Neural cell (in vitro differentiated cells): ENCODE measurements at regions not wholly inside any gene's neighbourhood (a gene's known extent, or its start where the extent isn't known, plus 50 kb on each side); places are given as distances from the start of the nearest gene placed in this dataset.

Source experiments
- H2AFZ ChIP-seq: fragments of 200-600, 300-800 bp; sonication (generic), shearing (Covaris generic); 2 replicates; pipeline ENCODE4 v1.6.0; 2014; ENCODE audit warnings: low read depth, mild to moderate bottlenecking, antibody characterized with exemption, low read length, moderate library complexity
- H3F3A ChIP-seq: fragments of 200-600 bp; shearing (Covaris generic); 2 replicates; pipeline ENCODE4 v1.6.1; 2016; ENCODE audit warnings: mild to moderate bottlenecking, moderate library complexity, mixed read lengths, antibody characterized with exemption, low read length; ENCODE audit not compliant: insufficient read depth, poor library complexity, severe bottlenecking
- H3K27ac ChIP-seq: fragments of 200-600, 300-800 bp; sonication (generic), shearing (Covaris generic); 2 replicates; pipeline ENCODE4 v1.5.1; 2014; ENCODE audit warnings: mild to moderate bottlenecking, low read length, moderate library complexity
- H3K27me3 ChIP-seq: fragments of 300-800, 200-600 bp; sonication (generic), shearing (Covaris generic); 2 replicates; pipeline ENCODE4 v1.6.0; 2014; ENCODE audit warnings: mild to moderate bottlenecking, low read depth, low read length, moderate library complexity; ENCODE audit not compliant: insufficient read depth
- H3K36me3 ChIP-seq: fragments of 300-800, 200-600 bp; sonication (generic), shearing (Covaris generic); 2 replicates; pipeline ENCODE4 v1.5.1; 2014; ENCODE audit warnings: mild to moderate bottlenecking, antibody characterized with exemption, low read length, moderate library complexity; ENCODE audit not compliant: insufficient read depth
- H3K4me2 ChIP-seq: fragments of 300-800, 200-600 bp; sonication (generic), shearing (Covaris generic); 2 replicates; pipeline ENCODE4 v1.6.0; 2014; ENCODE audit warnings: mild to moderate bottlenecking, low read length
- H3K4me3 ChIP-seq: fragments of 300-800, 200-600 bp; sonication (generic), shearing (Covaris generic); 2 replicates; pipeline ENCODE4 v1.5.1; 2014; ENCODE audit warnings: mild to moderate bottlenecking, low read length, moderate library complexity
- H3K79me2 ChIP-seq: fragments of 200-600 bp; shearing (Covaris generic); replicated peaks from 2 replicates; pipeline ENCODE4 v1.6.0; 2014; ENCODE audit warnings: mild to moderate bottlenecking, low read length, moderate library complexity; ENCODE audit not compliant: insufficient read depth
- H3K9ac ChIP-seq: fragments of 300-800, 200-600 bp; sonication (generic), shearing (Covaris generic); 2 replicates; pipeline ENCODE4 v1.6.1; 2016; ENCODE audit warnings: mild to moderate bottlenecking, low read length, mixed read lengths
- H3K9me2 ChIP-seq: fragments of 200-600 bp; shearing (Covaris generic); 2 replicates; pipeline ENCODE4 v1.6.1; 2016; ENCODE audit warnings: mild to moderate bottlenecking, low read length, mixed read lengths; ENCODE audit not compliant: insufficient read depth
- H3K9me3 ChIP-seq: fragments of 200-600, 300-800 bp; sonication (generic), shearing (Covaris generic); 2 replicates; pipeline ENCODE4 v1.6.1; 2016; ENCODE audit warnings: mild to moderate bottlenecking, mixed run types, low read length, moderate library complexity, mixed read lengths
- H4K20me1 ChIP-seq: fragments of 200-600 bp; shearing (Covaris generic); 2 replicates; pipeline ENCODE4 v1.6.1; 2016; ENCODE audit warnings: mild to moderate bottlenecking, mixed run types; ENCODE audit not compliant: insufficient read depth
- CTCF ChIP-seq: fragments of 450-650 bp; IDR thresholded peaks from 2 replicates; pipeline ENCODE4 v1.5.1; 2014; ENCODE audit warnings: antibody characterized with exemption, mild to moderate bottlenecking, moderate library complexity; ENCODE audit not compliant: poor library complexity, severe bottlenecking
- EP300 ChIP-seq: fragments of 450-650 bp; conservative IDR thresholded peaks from 2 replicates; pipeline ENCODE4 v1.6.1; 2014; ENCODE audit warnings: antibody characterized with exemption, mild to moderate bottlenecking, moderate library complexity; ENCODE audit not compliant: poor library complexity, severe bottlenecking
- EZH2 ChIP-seq: fragments of 200-600, 300-800 bp; shearing (Covaris generic), sonication (generic); IDR thresholded peaks from 2 replicates; pipeline ENCODE4 v1.6.1; 2014; ENCODE audit warnings: antibody characterized with exemption, low read length, borderline replicate concordance, mild to moderate bottlenecking; ENCODE audit not compliant: insufficient read depth, poor library complexity, severe bottlenecking
- MXI1 ChIP-seq: fragments of 450-650 bp; conservative IDR thresholded peaks from 2 replicates; pipeline ENCODE4 v1.6.1; 2014; ENCODE audit warnings: antibody characterized with exemption, mild to moderate bottlenecking; ENCODE audit not compliant: poor library complexity, severe bottlenecking
- POLR2AphosphoS5 ChIP-seq: IDR thresholded peaks from 2 replicates; pipeline ENCODE4 v1.6.1; 2012
- RAD21 ChIP-seq: fragments of 450-650 bp; conservative IDR thresholded peaks from 2 replicates; pipeline ENCODE4 v1.6.1; 2014; ENCODE audit warnings: antibody characterized with exemption, mild to moderate bottlenecking, moderate library complexity
- SMC3 ChIP-seq: fragments of 450-650 bp; conservative IDR thresholded peaks from 2 replicates; pipeline ENCODE4 v1.6.1; 2014; ENCODE audit warnings: antibody characterized with exemption, mild to moderate bottlenecking, moderate library complexity; ENCODE audit not compliant: poor library complexity
- TAF1 ChIP-seq: IDR thresholded peaks from 2 replicates; pipeline ENCODE4 v1.6.1; 2012; ENCODE audit warnings: low read depth
- TF ChIP-seq, protein P1 (sequence below): IDR thresholded peaks from 2 replicates; pipeline ENCODE4 v1.6.1; 2012; ENCODE audit warnings: borderline replicate concordance

GRCh38 chr10:130396044-130396443, 259.9 kb downstream of the GLRX3 start:
- H3F3A ChIP-seq, result no peaks in the 10 kb centered on the region
- H3K4me2 ChIP-seq, result no peak overlapping the region
- H3K4me3 ChIP-seq, result no peak overlapping the region
- TF ChIP-seq MXI1 (no peak), EZH2 (no peak), RAD21 (no peak), EP300 (no peak), TAF1 (no peak), SMC3 (no peak), CTCF (no peak), POLR2AphosphoS5 (no peak)
- TF ChIP-seq, protein P1, sequence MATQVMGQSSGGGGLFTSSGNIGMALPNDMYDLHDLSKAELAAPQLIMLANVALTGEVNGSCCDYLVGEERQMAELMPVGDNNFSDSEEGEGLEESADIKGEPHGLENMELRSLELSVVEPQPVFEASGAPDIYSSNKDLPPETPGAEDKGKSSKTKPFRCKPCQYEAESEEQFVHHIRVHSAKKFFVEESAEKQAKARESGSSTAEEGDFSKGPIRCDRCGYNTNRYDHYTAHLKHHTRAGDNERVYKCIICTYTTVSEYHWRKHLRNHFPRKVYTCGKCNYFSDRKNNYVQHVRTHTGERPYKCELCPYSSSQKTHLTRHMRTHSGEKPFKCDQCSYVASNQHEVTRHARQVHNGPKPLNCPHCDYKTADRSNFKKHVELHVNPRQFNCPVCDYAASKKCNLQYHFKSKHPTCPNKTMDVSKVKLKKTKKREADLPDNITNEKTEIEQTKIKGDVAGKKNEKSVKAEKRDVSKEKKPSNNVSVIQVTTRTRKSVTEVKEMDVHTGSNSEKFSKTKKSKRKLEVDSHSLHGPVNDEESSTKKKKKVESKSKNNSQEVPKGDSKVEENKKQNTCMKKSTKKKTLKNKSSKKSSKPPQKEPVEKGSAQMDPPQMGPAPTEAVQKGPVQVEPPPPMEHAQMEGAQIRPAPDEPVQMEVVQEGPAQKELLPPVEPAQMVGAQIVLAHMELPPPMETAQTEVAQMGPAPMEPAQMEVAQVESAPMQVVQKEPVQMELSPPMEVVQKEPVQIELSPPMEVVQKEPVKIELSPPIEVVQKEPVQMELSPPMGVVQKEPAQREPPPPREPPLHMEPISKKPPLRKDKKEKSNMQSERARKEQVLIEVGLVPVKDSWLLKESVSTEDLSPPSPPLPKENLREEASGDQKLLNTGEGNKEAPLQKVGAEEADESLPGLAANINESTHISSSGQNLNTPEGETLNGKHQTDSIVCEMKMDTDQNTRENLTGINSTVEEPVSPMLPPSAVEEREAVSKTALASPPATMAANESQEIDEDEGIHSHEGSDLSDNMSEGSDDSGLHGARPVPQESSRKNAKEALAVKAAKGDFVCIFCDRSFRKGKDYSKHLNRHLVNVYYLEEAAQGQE, result no peak
- H3K27me3 ChIP-seq, result no peaks in the 10 kb centered on the region
- H3K79me2 ChIP-seq, result no peaks in the 10 kb centered on the region
- H4K20me1 ChIP-seq, result no peaks in the 10 kb centered on the region
- H3K27ac ChIP-seq, result no peak overlapping the region
- no peak overlapping the region for H3K9ac ChIP-seq
- H3K9me3 ChIP-seq, result no peaks in the 10 kb centered on the region
- H3K36me3 ChIP-seq, result no peaks in the 10 kb centered on the region
- no peaks in the 10 kb centered on the region for H3K9me2 ChIP-seq
- H2AFZ ChIP-seq, result no peak overlapping the region

- H3K27ac ChIP-seq, result no peak overlapping the region
- no peaks in the 10 kb centered on the region for H3K79me2 ChIP-seq
- no peaks in the 10 kb centered on the region for H3K27me3 ChIP-seq
- H3K36me3 ChIP-seq, result no peaks in the 10 kb centered on the region
- H4K20me1 ChIP-seq, result no peaks in the 10 kb centered on the region
- H3K4me3 ChIP-seq, result no peak overlapping the region
- H3K9ac ChIP-seq, result no peak overlapping the region
- no peaks in the 10 kb centered on the region for H3K9me3 ChIP-seq
- no peaks in the 10 kb centered on the region for H3K9me2 ChIP-seq
- TF ChIP-seq EZH2 (no peak), POLR2AphosphoS5 (no peak), SMC3 (no peak), RAD21 (no peak), MXI1 (no peak), CTCF (no peak), EP300 (no peak), TAF1 (no peak)
- TF ChIP-seq, protein P1, result no peak
- no peak overlapping the region for H2AFZ ChIP-seq
- no peak overlapping the region for H3K4me2 ChIP-seq
- H3F3A ChIP-seq, result no peaks in the 10 kb centered on the region
Observed at GRCh38 chr10:130398090-130398994, 262.2 kb downstream of the GLRX3 start.
